ENCODE measurements at regions not wholly inside any gene's neighbourhood (a gene's known extent, or its start where the extent isn't known, plus 50 kb on each side); places are given as distances from the start of the nearest gene placed in this dataset.

- TF ChIP-seq POLR2A (IDR thresholded peaks at IDR 0.05), result no peak
- TF ChIP-seq, protein P1, sequence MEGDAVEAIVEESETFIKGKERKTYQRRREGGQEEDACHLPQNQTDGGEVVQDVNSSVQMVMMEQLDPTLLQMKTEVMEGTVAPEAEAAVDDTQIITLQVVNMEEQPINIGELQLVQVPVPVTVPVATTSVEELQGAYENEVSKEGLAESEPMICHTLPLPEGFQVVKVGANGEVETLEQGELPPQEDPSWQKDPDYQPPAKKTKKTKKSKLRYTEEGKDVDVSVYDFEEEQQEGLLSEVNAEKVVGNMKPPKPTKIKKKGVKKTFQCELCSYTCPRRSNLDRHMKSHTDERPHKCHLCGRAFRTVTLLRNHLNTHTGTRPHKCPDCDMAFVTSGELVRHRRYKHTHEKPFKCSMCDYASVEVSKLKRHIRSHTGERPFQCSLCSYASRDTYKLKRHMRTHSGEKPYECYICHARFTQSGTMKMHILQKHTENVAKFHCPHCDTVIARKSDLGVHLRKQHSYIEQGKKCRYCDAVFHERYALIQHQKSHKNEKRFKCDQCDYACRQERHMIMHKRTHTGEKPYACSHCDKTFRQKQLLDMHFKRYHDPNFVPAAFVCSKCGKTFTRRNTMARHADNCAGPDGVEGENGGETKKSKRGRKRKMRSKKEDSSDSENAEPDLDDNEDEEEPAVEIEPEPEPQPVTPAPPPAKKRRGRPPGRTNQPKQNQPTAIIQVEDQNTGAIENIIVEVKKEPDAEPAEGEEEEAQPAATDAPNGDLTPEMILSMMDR (IDR thresholded peaks at IDR 0.05), result no peak
Observed at GRCh38 chr2:133716166-133716565, 147.9 kb upstream of the NCKAP5 start.

Data from gastroesophageal sphincter (tissue), 3 donors.